SK-N-SH treated with all-trans-retinoic acid at 6 μM for 48 hours (cell line): ENCODE measurements at regions not wholly inside any gene's neighbourhood (a gene's known extent, or its start where the extent isn't known, plus 50 kb on each side); places are given as distances from the start of the nearest gene placed in this dataset.

Experiments
- ATAC-seq: fragments of 200-7000 bp; cut with Tn5 transposase; 3 replicates; pipeline ENCODE4 v1.9.1; 2020; ENCODE audit warnings: mild to moderate bottlenecking, moderate library complexity
- ARNTL ChIP-seq: fragments of 450-650 bp; formaldehyde crosslinking; IDR thresholded peaks from 2 replicates; pipeline ENCODE4 v1.5.0; 2020; ENCODE audit warnings: low read depth, mild to moderate bottlenecking, moderate library complexity, borderline replicate concordance
- BACH2 ChIP-seq: fragments of 250-450 bp; sonication (Bioruptor Pico); IDR thresholded peaks from 2 replicates; pipeline ENCODE4 v1.9.0; 2021; ENCODE audit warnings: mild to moderate bottlenecking, borderline replicate concordance
- CSDC2 ChIP-seq: fragments of 250-450 bp; sonication (Bioruptor Pico); IDR thresholded peaks from 2 replicates; pipeline ENCODE4 v1.5.0; 2020; ENCODE audit warnings: mild to moderate bottlenecking, moderate library complexity
- ESRRG ChIP-seq: fragments of 250-450 bp; sonication (Bioruptor Pico); IDR thresholded peaks from 2 replicates; pipeline ENCODE4 v1.6.1; 2021; ENCODE audit warnings: mild to moderate bottlenecking
- ISL1 ChIP-seq: fragments of 250-450 bp; sonication (Bioruptor Pico); IDR thresholded peaks from 2 replicates; pipeline ENCODE4 v2.1.2; 2022; ENCODE audit warnings: mild to moderate bottlenecking, moderate library complexity
- OSR1 ChIP-seq: fragments of 250-450 bp; sonication (Bioruptor Pico); IDR thresholded peaks from 2 replicates; pipeline ENCODE4 v1.8.0; 2022; ENCODE audit warnings: moderate library complexity, mild to moderate bottlenecking, inconsistent platforms
- PPARA ChIP-seq: fragments of 250-450 bp; sonication (Bioruptor Pico); IDR thresholded peaks from 2 replicates; pipeline ENCODE4 v1.5.0; 2020; ENCODE audit warnings: mild to moderate bottlenecking, borderline replicate concordance
- RARB ChIP-seq: fragments of 250-450 bp; sonication (Bioruptor Pico); IDR thresholded peaks from 2 replicates; pipeline ENCODE4 v1.8.0; 2021; ENCODE audit warnings: mild to moderate bottlenecking, moderate library complexity
- SNAI2 ChIP-seq: fragments of 250-450 bp; sonication (Bioruptor Pico); IDR thresholded peaks from 2 replicates; pipeline ENCODE4 v1.5.0; 2020; ENCODE audit warnings: mild to moderate bottlenecking, moderate library complexity
- TCF4 ChIP-seq: fragments of 250-450 bp; sonication (Bioruptor Pico); IDR thresholded peaks from 2 replicates; pipeline ENCODE4 v1.8.0; 2021; ENCODE audit warnings: mild to moderate bottlenecking, moderate library complexity, borderline replicate concordance
- TOX ChIP-seq: fragments of 250-450 bp; sonication (Bioruptor Pico); IDR thresholded peaks from 2 replicates; pipeline ENCODE4 v1.8.0; 2021; ENCODE audit warnings: mild to moderate bottlenecking, moderate library complexity, borderline replicate concordance
- ZC3H10 ChIP-seq: fragments of 250-450 bp; sonication (Bioruptor Pico); IDR thresholded peaks from 2 replicates; pipeline ENCODE4 v1.5.1; 2021; ENCODE audit warnings: mild to moderate bottlenecking, moderate library complexity
- ZFP3 ChIP-seq: fragments of 250-450 bp; sonication (Bioruptor Pico); IDR thresholded peaks from 2 replicates; pipeline ENCODE4 v1.5.0; 2020; ENCODE audit warnings: mild to moderate bottlenecking, moderate library complexity
- ZFP30 ChIP-seq: fragments of 450-650 bp; formaldehyde crosslinking; IDR thresholded peaks from 2 replicates; pipeline ENCODE4 v1.5.0; 2022; ENCODE audit warnings: mild to moderate bottlenecking, moderate library complexity
- ZNF70 ChIP-seq: fragments of 450-650 bp; formaldehyde crosslinking; IDR thresholded peaks from 2 replicates; pipeline ENCODE4 v1.5.0; 2020; ENCODE audit warnings: mild to moderate bottlenecking, moderate library complexity
- ZNF8 ChIP-seq: fragments of 450-650 bp; formaldehyde crosslinking; IDR thresholded peaks from 2 replicates; pipeline ENCODE4 v1.5.0; 2020; ENCODE audit warnings: mild to moderate bottlenecking, moderate library complexity
- TF ChIP-seq, protein P1 (sequence below): fragments of 250-450 bp; sonication (Bioruptor Pico); IDR thresholded peaks from 2 replicates; pipeline ENCODE4 v1.8.0; 2020; ENCODE audit warnings: mild to moderate bottlenecking, moderate library complexity, borderline replicate concordance
- TF ChIP-seq, protein P2 (sequence below): fragments of 250-450 bp; sonication (Bioruptor Pico); IDR thresholded peaks from 2 replicates; pipeline ENCODE4 v1.5.1; 2020; ENCODE audit warnings: low read depth, mild to moderate bottlenecking, moderate library complexity
- TF ChIP-seq, protein P3 (sequence below): fragments of 250-450 bp; sonication (Bioruptor Pico); IDR thresholded peaks from 2 replicates; pipeline ENCODE4 v1.8.0; 2021; ENCODE audit warnings: low read depth, mild to moderate bottlenecking, moderate library complexity, borderline replicate concordance
- TF ChIP-seq, protein P4 (sequence below): fragments of 250-450 bp; sonication (Bioruptor Pico); IDR thresholded peaks from 2 replicates; pipeline ENCODE4 v1.5.1; 2021; ENCODE audit warnings: mild to moderate bottlenecking, moderate library complexity

DNA sequence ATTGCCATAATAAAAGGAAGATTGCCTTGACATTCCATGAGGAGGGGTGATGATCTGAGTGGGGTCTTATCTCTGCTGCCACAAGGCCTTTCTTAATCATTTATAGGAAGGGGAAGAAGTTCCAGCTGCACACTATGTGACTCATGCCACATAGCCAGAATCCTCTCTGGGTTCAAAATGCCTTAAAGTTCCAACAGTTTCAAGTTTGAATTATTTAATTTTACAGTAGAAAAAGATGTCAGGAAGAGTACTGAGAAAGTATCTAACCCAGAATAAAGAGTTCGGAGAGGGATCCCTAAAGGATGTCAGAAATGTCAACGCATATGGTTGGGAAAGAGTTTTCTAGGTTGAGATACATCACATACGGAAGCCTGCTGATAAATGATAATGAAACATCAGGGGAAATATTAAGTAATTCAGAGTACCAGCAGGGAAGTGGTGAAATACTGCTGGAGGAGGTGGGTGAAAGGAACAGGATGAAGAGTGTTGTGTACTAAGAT is 999.9 kb downstream of the TSN start:
- ATAC-seq: no peak
- TF ChIP-seq TCF4 (CRISPR knock-in tag): no peak
- TF ChIP-seq TOX: no peak
- no peak for TF ChIP-seq ZFP30 (CRISPR knock-in tag)
- no peak for TF ChIP-seq RARB
- TF ChIP-seq ZNF8 (CRISPR knock-in tag): no peak
- no peak for TF ChIP-seq ARNTL (CRISPR knock-in tag)
- TF ChIP-seq, protein P1, sequence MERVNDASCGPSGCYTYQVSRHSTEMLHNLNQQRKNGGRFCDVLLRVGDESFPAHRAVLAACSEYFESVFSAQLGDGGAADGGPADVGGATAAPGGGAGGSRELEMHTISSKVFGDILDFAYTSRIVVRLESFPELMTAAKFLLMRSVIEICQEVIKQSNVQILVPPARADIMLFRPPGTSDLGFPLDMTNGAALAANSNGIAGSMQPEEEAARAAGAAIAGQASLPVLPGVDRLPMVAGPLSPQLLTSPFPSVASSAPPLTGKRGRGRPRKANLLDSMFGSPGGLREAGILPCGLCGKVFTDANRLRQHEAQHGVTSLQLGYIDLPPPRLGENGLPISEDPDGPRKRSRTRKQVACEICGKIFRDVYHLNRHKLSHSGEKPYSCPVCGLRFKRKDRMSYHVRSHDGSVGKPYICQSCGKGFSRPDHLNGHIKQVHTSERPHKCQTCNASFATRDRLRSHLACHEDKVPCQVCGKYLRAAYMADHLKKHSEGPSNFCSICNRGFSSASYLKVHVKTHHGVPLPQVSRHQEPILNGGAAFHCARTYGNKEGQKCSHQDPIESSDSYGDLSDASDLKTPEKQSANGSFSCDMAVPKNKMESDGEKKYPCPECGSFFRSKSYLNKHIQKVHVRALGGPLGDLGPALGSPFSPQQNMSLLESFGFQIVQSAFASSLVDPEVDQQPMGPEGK (CRISPR knock-in tag): no peak
- no peak for TF ChIP-seq ZC3H10 (CRISPR knock-in tag)
- TF ChIP-seq, protein P2, sequence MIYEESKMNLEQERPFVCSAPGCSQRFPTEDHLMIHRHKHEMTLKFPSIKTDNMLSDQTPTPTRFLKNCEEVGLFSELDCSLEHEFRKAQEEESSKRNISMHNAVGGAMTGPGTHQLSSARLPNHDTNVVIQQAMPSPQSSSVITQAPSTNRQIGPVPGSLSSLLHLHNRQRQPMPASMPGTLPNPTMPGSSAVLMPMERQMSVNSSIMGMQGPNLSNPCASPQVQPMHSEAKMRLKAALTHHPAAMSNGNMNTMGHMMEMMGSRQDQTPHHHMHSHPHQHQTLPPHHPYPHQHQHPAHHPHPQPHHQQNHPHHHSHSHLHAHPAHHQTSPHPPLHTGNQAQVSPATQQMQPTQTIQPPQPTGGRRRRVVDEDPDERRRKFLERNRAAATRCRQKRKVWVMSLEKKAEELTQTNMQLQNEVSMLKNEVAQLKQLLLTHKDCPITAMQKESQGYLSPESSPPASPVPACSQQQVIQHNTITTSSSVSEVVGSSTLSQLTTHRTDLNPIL (CRISPR knock-in tag): no peak
- TF ChIP-seq PPARA (CRISPR knock-in tag): no peak
- TF ChIP-seq ISL1 (CRISPR knock-in tag): no peak; the same call in 1 of the 2 replicates
- TF ChIP-seq ZNF70: no peak
- no peak for TF ChIP-seq ZFP3
- no peak for TF ChIP-seq OSR1
- no peak for TF ChIP-seq BACH2 (CRISPR knock-in tag)
- TF ChIP-seq ESRRG (CRISPR knock-in tag): no peak
- TF ChIP-seq, protein P3, sequence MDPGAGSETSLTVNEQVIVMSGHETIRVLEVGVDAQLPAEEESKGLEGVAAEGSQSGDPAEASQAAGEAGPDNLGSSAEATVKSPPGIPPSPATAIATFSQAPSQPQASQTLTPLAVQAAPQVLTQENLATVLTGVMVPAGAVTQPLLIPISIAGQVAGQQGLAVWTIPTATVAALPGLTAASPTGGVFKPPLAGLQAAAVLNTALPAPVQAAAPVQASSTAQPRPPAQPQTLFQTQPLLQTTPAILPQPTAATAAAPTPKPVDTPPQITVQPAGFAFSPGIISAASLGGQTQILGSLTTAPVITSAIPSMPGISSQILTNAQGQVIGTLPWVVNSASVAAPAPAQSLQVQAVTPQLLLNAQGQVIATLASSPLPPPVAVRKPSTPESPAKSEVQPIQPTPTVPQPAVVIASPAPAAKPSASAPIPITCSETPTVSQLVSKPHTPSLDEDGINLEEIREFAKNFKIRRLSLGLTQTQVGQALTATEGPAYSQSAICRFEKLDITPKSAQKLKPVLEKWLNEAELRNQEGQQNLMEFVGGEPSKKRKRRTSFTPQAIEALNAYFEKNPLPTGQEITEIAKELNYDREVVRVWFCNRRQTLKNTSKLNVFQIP (CRISPR knock-in tag): no peak
- TF ChIP-seq CSDC2 (CRISPR knock-in tag): no peak

DNA sequence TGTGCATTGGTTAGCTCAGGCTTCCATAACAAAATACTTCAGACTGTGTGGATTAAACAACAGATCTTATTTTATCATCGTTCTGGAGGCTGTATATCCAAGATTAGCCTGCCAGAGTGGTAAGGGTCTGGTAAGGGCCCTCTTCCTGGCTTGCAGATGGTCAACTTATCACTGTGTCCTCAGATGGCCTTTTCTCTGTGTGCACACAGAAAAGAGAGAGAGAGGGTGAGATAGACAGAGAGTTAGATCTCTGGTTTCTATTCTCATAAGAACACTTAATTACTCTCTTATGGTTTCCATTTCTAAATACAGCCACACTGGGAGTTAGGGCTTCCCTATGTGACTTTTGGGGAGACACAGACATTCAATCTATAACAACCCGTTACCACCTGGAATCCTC is 1003.5 kb downstream of the TSN start:
- TF ChIP-seq, protein P1 (CRISPR knock-in tag): no peak
- TF ChIP-seq ZNF8 (CRISPR knock-in tag) (no peak), ARNTL (CRISPR knock-in tag) (no peak)
- ATAC-seq: no peak

DNA sequence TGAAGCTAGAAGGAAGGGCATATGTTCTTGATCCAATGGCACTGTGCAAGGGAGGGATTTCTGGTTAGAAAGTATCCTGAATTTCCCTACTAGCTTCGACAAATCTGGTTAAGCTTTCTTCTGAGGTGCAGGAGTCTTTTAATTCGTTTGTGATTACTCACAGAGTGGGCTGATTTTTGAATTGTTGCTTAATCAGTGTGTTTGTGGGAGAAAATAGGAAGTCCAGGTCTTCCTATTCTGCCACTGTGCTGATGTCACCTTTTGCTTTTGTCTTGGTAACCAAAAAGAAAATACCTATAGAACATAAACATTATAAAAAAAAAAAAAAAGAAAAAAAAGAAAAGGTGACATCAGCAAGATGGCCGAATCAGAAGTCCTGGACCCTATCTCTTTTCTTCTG is 1008.6 kb downstream of the TSN start:
- ATAC-seq: no peak
- TF ChIP-seq SNAI2 (CRISPR knock-in tag) (no peak), PPARA (CRISPR knock-in tag) (no peak), TCF4 (CRISPR knock-in tag) (no peak), ZNF8 (CRISPR knock-in tag) (no peak), ZNF70 (no peak), ZC3H10 (CRISPR knock-in tag) (no peak), RARB (no peak), OSR1 (no peak), BACH2 (CRISPR knock-in tag) (no peak), ISL1 (CRISPR knock-in tag) (no peak)
- TF ChIP-seq, protein P4, sequence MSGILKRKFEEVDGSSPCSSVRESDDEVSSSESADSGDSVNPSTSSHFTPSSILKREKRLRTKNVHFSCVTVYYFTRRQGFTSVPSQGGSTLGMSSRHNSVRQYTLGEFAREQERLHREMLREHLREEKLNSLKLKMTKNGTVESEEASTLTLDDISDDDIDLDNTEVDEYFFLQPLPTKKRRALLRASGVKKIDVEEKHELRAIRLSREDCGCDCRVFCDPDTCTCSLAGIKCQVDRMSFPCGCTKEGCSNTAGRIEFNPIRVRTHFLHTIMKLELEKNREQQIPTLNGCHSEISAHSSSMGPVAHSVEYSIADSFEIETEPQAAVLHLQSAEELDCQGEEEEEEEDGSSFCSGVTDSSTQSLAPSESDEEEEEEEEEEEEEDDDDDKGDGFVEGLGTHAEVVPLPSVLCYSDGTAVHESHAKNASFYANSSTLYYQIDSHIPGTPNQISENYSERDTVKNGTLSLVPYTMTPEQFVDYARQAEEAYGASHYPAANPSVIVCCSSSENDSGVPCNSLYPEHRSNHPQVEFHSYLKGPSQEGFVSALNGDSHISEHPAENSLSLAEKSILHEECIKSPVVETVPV (CRISPR knock-in tag): no peak
- TF ChIP-seq, protein P1 (CRISPR knock-in tag): no peak
- TF ChIP-seq, protein P2 (CRISPR knock-in tag): no peak
